ENCODE measurements at regions not wholly inside any gene's neighbourhood (a gene's known extent, or its start where the extent isn't known, plus 50 kb on each side); places are given as distances from the start of the nearest gene placed in this dataset.

GRCh38 chr2:47664817-47665216 is 94.0 kb upstream of the KCNK12 start:
- Histone ChIP-seq H3K9me3 (ENCODE audit: low read depth) (no peaks in the 10 kb centered on the region), H3K4me3 (no peak overlapping the region), H3K27ac (no peak overlapping the region), H3K36me3 (no peaks in the 10 kb centered on the region), H3K4me1 (ENCODE audit: low read depth) (no peaks in the 10 kb centered on the region), H3K27me3 (no peaks in the 10 kb centered on the region)
- DNase-seq (ENCODE audit: low read depth in 1 of 2, low spot score in 1 of 2): peak in 1 of 2 donors; percentile 10
- TF ChIP-seq CTCF (IDR thresholded peaks at IDR 0.05; ENCODE audit: low read depth, low read length): peak; percentile 11

DNA sequence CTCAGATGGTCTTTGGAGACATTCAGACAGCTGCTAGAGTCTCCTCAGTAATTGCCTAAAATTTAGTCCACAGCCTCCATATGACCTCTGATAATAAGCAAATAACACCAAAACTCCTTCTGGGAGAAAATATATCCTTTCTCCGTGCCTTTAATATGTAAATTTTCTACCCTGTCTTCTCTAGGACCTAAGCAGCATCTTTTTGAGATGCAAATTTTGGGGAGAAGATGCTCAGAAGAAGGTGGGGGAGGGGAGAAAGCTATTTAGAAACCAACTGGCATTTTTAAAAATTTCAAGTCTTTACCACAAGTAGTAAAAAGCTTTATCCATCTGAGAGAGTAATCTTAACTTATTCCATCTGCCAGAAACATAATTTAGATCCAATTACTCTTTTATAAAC is 91.8 kb upstream of the KCNK12 start:
- Histone ChIP-seq H3K4me3 (no peak overlapping the region), H3K9me3 (ENCODE audit: low read depth) (no peaks in the 10 kb centered on the region), H3K27me3 (no peaks in the 10 kb centered on the region), H3K4me1 (ENCODE audit: low read depth) (no peaks in the 10 kb centered on the region), H3K27ac (no peak overlapping the region), H3K36me3 (no peaks in the 10 kb centered on the region)
- no peak for DNase-seq (ENCODE audit: low read depth in 1 of 2, low spot score in 1 of 2)
- TF ChIP-seq CTCF (IDR thresholded peaks at IDR 0.05; ENCODE audit: low read depth, low read length): no peak

- H3K4me1 ChIP-seq (ENCODE audit: low read depth): no peaks in the 10 kb centered on the region
- H3K27ac ChIP-seq: no peak overlapping the region
- TF ChIP-seq CTCF (IDR thresholded peaks at IDR 0.05; ENCODE audit: low read depth, low read length): no peak
- no peaks in the 10 kb centered on the region for H3K9me3 ChIP-seq (ENCODE audit: low read depth)
- no peak for DNase-seq (ENCODE audit: low read depth in 1 of 2, low spot score in 1 of 2)
- no peak overlapping the region for H3K4me3 ChIP-seq
- no peaks in the 10 kb centered on the region for H3K27me3 ChIP-seq
- H3K36me3 ChIP-seq: no peaks in the 10 kb centered on the region
Observed at GRCh38 chr2:47661310-47661709, 90.5 kb upstream of the KCNK12 start.

DNA sequence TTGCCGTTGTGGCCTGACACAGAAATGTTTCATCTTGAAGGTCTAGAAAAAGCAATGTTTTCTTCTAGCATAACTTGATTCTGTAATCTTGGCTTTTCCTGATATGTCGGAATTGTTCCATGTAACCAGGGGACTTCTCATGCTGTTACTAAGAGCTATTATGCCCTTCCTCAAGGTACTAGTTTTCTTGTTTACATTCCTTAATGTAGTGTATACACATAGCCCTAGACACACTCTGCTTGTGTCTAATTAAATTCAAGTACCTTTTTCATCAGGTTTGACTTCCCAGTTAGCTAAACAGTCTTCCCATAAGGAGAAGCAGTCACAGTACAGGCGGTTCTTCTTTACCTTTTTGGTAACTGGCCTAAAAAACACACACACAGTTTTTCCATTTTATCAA is 89.4 kb upstream of the KCNK12 start:
- H3K27me3 ChIP-seq: no peaks in the 10 kb centered on the region
- TF ChIP-seq CTCF (IDR thresholded peaks at IDR 0.05; ENCODE audit: low read depth, low read length): no peak
- H3K4me1 ChIP-seq (ENCODE audit: low read depth): peaks cover 5% of the 10 kb centered on the region
- no peak for DNase-seq (ENCODE audit: low read depth in 1 of 2, low spot score in 1 of 2)
- no peak overlapping the region for H3K27ac ChIP-seq
- H3K9me3 ChIP-seq (ENCODE audit: low read depth): no peaks in the 10 kb centered on the region
- no peak overlapping the region for H3K4me3 ChIP-seq
- H3K36me3 ChIP-seq: no peaks in the 10 kb centered on the region

GRCh38 chr2:47658646-47659320 is 88.0 kb upstream of the KCNK12 start:
- no peak for TF ChIP-seq CTCF (IDR thresholded peaks at IDR 0.05; ENCODE audit: low read depth, low read length)
- no peaks in the 10 kb centered on the region for H3K27me3 ChIP-seq
- no peak for DNase-seq (ENCODE audit: low read depth in 1 of 2, low spot score in 1 of 2)

More at GRCh38 chr2:47658646-47659320, 88.0 kb upstream of the KCNK12 start:
- no peak overlapping the region for H3K4me3 ChIP-seq
- H3K36me3 ChIP-seq: no peaks in the 10 kb centered on the region
- no peaks in the 10 kb centered on the region for H3K9me3 ChIP-seq (ENCODE audit: low read depth)
- H3K4me1 ChIP-seq (ENCODE audit: low read depth): peaks cover 18% of the 10 kb centered on the region
- no peak overlapping the region for H3K27ac ChIP-seq

Measured in cardiac muscle cell (in vitro differentiated cells and primary cell).